Cerebellar cortex (tissue), 1 donor: ENCODE measurements at regions not wholly inside any gene's neighbourhood (a gene's known extent, or its start where the extent isn't known, plus 50 kb on each side); places are given as distances from the start of the nearest gene placed in this dataset.
A peak's percentile ranks its signal among the peaks of the same experiment; 100 is the strongest.

ENCODE experiments used
- DNase-seq: peaks from one replicate; pipeline ENCODE4 v3.0.0-alpha.2; 2015; ENCODE audit warnings: low spot score

GRCh38 chr13:81676008-81676407 lies 1335.1 kb upstream of the SPRY2 start:
- DNase-seq: no peak

- DNase-seq: no peak
Observed at GRCh38 chr13:81671064-81671463, 1330.1 kb upstream of the SPRY2 start.

GRCh38 chr13:81670048-81670447 lies 1329.1 kb upstream of the SPRY2 start:
- DNase-seq: no peak

GRCh38 chr13:81664872-81665271 lies 1323.9 kb upstream of the SPRY2 start:
- no peak for DNase-seq

- no peak for DNase-seq
Observed at GRCh38 chr13:81659984-81660383, 1319.1 kb upstream of the SPRY2 start.

GRCh38 chr13:81658598-81659370 lies 1317.9 kb upstream of the SPRY2 start:
- DNase-seq: no peak

GRCh38 chr13:81639984-81640582 lies 1299.2 kb upstream of the SPRY2 start:
- DNase-seq: peak; percentile 9

- no peak for DNase-seq
Observed at GRCh38 chr13:81637457-81637856, 1296.5 kb upstream of the SPRY2 start.

GRCh38 chr13:81636120-81636519 lies 1295.2 kb upstream of the SPRY2 start:
- no peak for DNase-seq

GRCh38 chr13:81615031-81615430 lies 1274.1 kb upstream of the SPRY2 start:
- no peak for DNase-seq

GRCh38 chr13:81610644-81611043 lies 1269.7 kb upstream of the SPRY2 start:
- DNase-seq: no peak

- DNase-seq: no peak
Observed at GRCh38 chr13:81609335-81609734, 1268.4 kb upstream of the SPRY2 start.

GRCh38 chr13:81606074-81606473 lies 1265.1 kb upstream of the SPRY2 start:
- no peak for DNase-seq

GRCh38 chr13:81602241-81602640 lies 1261.3 kb upstream of the SPRY2 start:
- DNase-seq: no peak

- no peak for DNase-seq
Observed at GRCh38 chr13:81597101-81597500, 1256.2 kb upstream of the SPRY2 start.

- no peak for DNase-seq
Observed at GRCh38 chr13:81596224-81596753, 1255.4 kb upstream of the SPRY2 start.

GRCh38 chr13:81591528-81592220 lies 1250.7 kb upstream of the SPRY2 start:
- DNase-seq: no peak

GRCh38 chr13:81582381-81582780 lies 1241.5 kb upstream of the SPRY2 start:
- peak; percentile 85 for DNase-seq

- no peak for DNase-seq
Observed at GRCh38 chr13:81577601-81578195, 1236.8 kb upstream of the SPRY2 start.

GRCh38 chr13:81568824-81569223 lies 1227.9 kb upstream of the SPRY2 start:
- DNase-seq: no peak

GRCh38 chr13:81565849-81566248 lies 1224.9 kb upstream of the SPRY2 start:
- no peak for DNase-seq

- DNase-seq: no peak
Observed at GRCh38 chr13:81563091-81563490, 1222.2 kb upstream of the SPRY2 start.

- no peak for DNase-seq
Observed at GRCh38 chr13:81562598-81562997, 1221.7 kb upstream of the SPRY2 start.
